IMR-90 (cell line): ENCODE measurements at regions not wholly inside any gene's neighbourhood (a gene's known extent, or its start where the extent isn't known, plus 50 kb on each side); places are given as distances from the start of the nearest gene placed in this dataset.

Experiments
- CEBPB ChIP-seq: IDR thresholded peaks from 2 replicates; pipeline ENCODE4 v1.6.1; 2012; ENCODE audit warnings: low read depth, low read length, improper control_type of control experiment
- CHD1 ChIP-seq: IDR thresholded peaks from 2 replicates; pipeline ENCODE4 v1.6.1; 2012; ENCODE audit warnings: low read depth, low read length, improper control_type of control experiment
- CTCF ChIP-seq: conservative IDR thresholded peaks from 2 replicates; pipeline ENCODE4 v1.5.1; 2012; ENCODE audit warnings: mild to moderate bottlenecking, low read depth, low read length, improper control_type of control experiment
- ELK1 ChIP-seq: fragments of 150-350 bp; IDR thresholded peaks from 2 replicates; pipeline ENCODE4 v1.6.1; 2016; ENCODE audit warnings: low read depth, mild to moderate bottlenecking, low read length, moderate library complexity, borderline replicate concordance
- FOS ChIP-seq: fragments of 150-350 bp; IDR thresholded peaks from 2 replicates; pipeline ENCODE4 v1.6.1; 2016; ENCODE audit warnings: low read depth, low read length
- MAFK ChIP-seq: IDR thresholded peaks from 2 replicates; pipeline ENCODE4 v1.6.1; 2012; ENCODE audit warnings: low read depth, low read length, improper control_type of control experiment
- MAZ ChIP-seq: IDR thresholded peaks from 2 replicates; pipeline ENCODE4 v1.6.1; 2012; ENCODE audit warnings: low read depth, mild to moderate bottlenecking, low read length, improper control_type of control experiment, moderate library complexity, borderline replicate concordance
- MXI1 ChIP-seq: IDR thresholded peaks from 2 replicates; pipeline ENCODE4 v1.6.1; 2012; ENCODE audit warnings: low read depth, mild to moderate bottlenecking, low read length, moderate library complexity, borderline replicate concordance
- POLR2A ChIP-seq: IDR thresholded peaks from 2 replicates; pipeline ENCODE4 v1.6.1; 2012; ENCODE audit warnings: mild to moderate bottlenecking, low read depth, low read length
- RAD21 ChIP-seq: IDR thresholded peaks from 2 replicates; pipeline ENCODE4 v1.6.1; 2012; ENCODE audit warnings: low read length, improper control_type of control experiment
- RFX5 ChIP-seq: IDR thresholded peaks from 2 replicates; pipeline ENCODE4 v1.8.0; 2012; ENCODE audit warnings: low read depth, mild to moderate bottlenecking, low read length, moderate library complexity
- SMC3 ChIP-seq: fragments of 150-350 bp; IDR thresholded peaks from 2 replicates; pipeline ENCODE4 v1.6.1; 2016; ENCODE audit warnings: low read depth, mild to moderate bottlenecking, antibody characterized with exemption, low read length, moderate library complexity
- TF ChIP-seq, protein P1 (sequence below): fragments of 150-350 bp; IDR thresholded peaks from 2 replicates; pipeline ENCODE4 v1.6.1; 2017; ENCODE audit warnings: mild to moderate bottlenecking, antibody characterized with exemption, low read length, low read depth

- no peak for TF ChIP-seq CTCF
- no peak for TF ChIP-seq POLR2A
- TF ChIP-seq MAZ = no peak
- TF ChIP-seq, protein P1, sequence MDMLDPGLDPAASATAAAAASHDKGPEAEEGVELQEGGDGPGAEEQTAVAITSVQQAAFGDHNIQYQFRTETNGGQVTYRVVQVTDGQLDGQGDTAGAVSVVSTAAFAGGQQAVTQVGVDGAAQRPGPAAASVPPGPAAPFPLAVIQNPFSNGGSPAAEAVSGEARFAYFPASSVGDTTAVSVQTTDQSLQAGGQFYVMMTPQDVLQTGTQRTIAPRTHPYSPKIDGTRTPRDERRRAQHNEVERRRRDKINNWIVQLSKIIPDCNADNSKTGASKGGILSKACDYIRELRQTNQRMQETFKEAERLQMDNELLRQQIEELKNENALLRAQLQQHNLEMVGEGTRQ = no peak
- TF ChIP-seq MAFK = no peak
- no peak for TF ChIP-seq RFX5
- no peak for TF ChIP-seq ELK1
- no peak for TF ChIP-seq MXI1
- TF ChIP-seq CEBPB = no peak
- TF ChIP-seq CHD1 = no peak
- no peak for TF ChIP-seq RAD21
- no peak for TF ChIP-seq SMC3
- no peak for TF ChIP-seq FOS
Observed at GRCh38 chr6:169904051-169904922, 152.9 kb downstream of the ERMARD start.
